GM18867 (cell line): ENCODE measurements at regions not wholly inside any gene's neighbourhood (a gene's known extent, or its start where the extent isn't known, plus 50 kb on each side); places are given as distances from the start of the nearest gene placed in this dataset.
"Not testable (repeated sequence)": the region's sequence is repeated elsewhere in the genome, so short reads cannot be mapped to it uniquely, and the experiment has no call there.

ENCODE experiments used
- ATAC-seq: cut with Tn5 transposase; IDR thresholded peaks from one replicate; pipeline ENCODE4 v1.9.1; 2021; ENCODE audit warnings: mild to moderate bottlenecking, moderate library complexity; ENCODE audit not compliant: unreplicated experiment

DNA sequence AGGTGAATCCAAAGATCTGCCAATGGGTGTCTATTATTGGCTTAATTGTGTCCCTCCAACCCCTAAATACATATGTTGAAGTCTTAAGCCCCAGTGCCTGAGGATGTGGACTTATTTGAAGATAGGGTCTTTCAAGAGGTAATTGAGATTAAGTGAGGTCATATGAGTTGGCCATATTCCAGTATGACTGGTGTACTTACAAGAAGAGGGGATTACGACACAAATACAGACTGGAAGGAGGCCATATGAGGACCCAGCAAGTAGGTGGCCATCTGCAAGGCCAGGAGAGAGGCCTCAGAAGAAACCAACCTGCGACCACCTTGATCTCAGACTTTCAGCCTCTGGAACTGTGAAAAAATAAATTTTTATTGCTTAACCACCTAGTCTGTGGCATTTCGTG, 121.1 kb upstream of the FN1 start:
- ATAC-seq, result no peak

GRCh38 chr2:215554689-215555498, 119.0 kb upstream of the FN1 start:
- ATAC-seq, result no peak

DNA sequence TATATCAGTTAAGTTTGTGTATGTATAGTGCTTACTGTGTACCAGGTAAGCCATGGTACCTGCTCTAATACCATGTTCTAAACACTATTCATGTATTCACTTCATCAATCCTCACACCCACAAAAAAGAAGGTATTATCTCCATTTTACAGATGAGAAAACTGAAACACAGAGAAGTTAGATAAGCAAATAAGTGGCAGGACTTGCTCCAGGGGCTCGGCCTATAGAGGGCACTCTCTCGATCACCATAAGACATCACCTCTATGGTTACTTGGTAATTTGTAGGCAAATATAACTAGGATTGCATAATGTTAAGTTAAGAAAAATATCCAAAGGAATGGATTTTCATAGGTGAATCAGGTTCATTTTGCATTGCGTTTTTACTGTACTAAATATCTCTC, 118.1 kb upstream of the FN1 start:
- ATAC-seq, result peak; percentile 46

DNA sequence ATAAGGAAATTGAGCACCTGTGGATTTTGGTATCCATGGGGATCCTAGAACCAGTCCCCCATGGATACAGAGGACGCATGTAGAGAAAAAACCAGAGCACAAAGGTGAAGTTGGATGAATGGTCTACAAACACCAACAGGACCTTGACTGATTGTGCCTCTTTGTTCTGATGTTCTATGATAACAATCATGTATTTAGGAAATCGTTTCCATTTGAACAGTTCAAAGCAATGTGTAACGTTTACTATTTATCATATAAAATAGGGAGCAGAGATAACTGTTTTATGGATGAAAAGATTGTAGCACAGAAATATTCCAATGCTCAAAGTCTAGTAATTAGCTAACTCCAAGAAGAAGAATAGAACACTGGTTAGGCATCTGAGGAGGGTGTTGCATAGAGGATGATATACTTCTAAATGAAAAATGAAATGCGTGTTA, 116.3 kb upstream of the FN1 start:
- ATAC-seq, result no peak

DNA sequence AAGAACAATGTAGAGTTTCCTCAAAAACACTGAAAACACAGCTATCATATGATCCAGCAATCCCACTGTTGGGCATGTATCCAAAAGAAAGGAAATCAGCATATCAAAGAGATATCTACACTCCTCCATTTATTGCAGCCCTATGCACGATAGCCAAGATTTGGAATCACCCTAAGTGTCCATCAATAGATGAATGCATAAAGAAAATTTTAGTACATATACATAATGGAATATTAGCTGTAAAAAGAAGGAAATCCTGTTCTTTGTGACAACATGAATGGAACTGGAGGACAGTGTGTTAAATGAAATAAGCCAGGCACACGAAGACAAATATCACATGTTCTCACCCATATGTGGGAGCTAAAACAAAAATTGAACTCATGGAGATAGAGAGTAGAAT, 114.5 kb upstream of the FN1 start:
- no peak for ATAC-seq

DNA sequence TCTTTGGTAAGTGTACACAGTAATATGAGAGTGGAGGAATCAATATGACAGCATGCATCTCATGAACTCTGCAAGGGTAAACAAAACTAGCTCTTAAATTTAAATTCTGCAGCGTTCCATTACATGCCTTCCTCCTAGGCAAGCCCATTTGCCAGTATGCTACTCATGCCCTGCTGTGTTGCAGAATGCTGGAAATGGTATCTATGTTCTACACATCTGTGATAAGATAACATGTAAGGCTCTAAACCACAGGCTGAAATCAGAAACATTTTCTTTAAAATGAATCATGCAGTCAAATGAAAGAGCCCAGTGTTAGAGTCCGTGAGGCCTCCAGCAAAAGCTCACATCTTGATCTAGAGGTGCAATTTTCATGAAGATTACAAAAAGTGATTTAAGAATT, 112.8 kb upstream of the FN1 start:
- ATAC-seq, result no peak

GRCh38 chr2:215542690-215543089, 106.8 kb upstream of the FN1 start:
- no peak for ATAC-seq

DNA sequence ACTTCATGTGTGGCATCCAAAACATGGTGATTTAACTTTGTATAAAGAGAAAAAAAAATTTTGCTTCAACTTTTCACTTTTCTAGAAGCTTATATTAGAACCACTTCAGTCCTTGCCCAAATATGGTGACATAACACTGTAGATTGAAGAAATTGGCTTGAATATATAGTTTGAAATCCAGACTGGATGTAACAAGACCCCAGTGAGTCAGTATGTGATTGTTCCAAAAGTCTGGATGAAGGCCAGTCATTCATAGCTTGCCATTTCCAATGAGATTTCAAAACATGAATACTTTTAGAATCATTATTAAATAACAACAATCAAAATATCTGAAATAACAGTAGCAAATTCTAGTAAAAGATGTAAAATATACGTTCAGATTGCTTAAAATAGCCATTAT, 104.8 kb upstream of the FN1 start:
- ATAC-seq, result no peak

DNA sequence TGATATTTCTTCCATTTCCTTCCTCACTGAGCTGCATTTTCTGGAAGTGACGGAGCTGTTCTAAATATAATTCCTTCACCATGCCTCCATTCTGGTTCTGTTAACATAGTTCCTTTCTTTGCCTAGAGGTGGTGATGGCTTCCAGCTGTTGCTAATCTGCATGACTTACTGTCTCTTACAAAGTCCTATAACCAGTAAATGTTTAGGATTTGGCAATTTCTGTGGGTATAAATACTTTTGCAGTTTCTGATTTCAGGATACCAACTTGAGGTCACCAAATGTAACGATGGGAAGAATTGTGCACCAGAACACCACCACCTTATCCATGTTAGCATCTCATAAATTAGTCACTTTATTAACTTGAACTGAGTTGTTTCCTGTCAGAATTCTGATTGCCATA, 101.7 kb upstream of the FN1 start:
- no peak for ATAC-seq

- ATAC-seq, result no peak
Observed at GRCh38 chr2:215536510-215536909, 100.6 kb upstream of the FN1 start.

- ATAC-seq, result no peak
Observed at GRCh38 chr2:215535741-215536140, 99.9 kb upstream of the FN1 start.

- no peak for ATAC-seq
Observed at GRCh38 chr2:215535125-215535668, 99.3 kb upstream of the FN1 start.

DNA sequence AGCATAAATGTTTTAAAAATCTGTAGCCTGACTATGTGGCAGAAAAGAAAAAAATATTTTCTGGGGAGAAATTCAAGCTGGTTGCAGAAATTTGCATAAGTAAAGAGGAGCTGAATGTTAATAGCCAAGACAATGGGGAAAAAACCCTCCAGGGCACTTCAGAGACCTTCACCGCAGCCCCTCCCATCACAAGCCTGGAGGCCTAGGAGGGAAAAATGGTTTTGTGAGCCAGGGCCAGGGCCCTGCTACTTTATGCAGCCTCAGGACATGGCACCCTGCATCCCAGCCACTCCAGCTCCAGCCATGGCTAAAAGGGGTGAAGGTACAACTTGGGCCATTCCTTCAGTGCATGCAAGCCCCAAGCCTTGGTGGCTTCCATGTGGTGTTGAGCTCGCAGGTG, 97.8 kb upstream of the FN1 start:
- ATAC-seq, result not testable (repeated sequence)

- ATAC-seq, result no peak
Observed at GRCh38 chr2:215532844-215533243, 97.0 kb upstream of the FN1 start.

DNA sequence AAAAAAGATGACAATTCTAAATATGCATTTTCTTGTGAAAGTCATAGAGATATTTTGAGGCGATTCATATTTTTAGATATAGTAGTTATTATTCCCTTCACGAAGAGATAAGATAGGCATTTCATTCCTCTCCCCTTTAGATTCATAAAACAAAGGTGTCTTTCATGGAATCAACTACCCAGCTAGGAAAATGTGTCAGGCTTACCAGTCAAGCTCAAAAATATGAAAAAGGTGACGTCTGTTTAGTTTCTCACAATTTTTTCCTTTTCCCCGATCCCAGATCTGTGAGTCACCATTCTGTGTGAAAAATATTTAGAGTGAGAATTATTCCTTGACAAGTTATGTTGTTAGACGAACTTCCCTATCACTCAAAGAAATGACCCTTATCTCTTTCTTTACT, 95.4 kb upstream of the FN1 start:
- no peak for ATAC-seq

GRCh38 chr2:215530191-215530968, 94.5 kb upstream of the FN1 start:
- no peak for ATAC-seq

GRCh38 chr2:215529271-215529670, 93.4 kb upstream of the FN1 start:
- no peak for ATAC-seq

- ATAC-seq, result no peak
Observed at GRCh38 chr2:215528555-215528954, 92.7 kb upstream of the FN1 start.

GRCh38 chr2:215527736-215528135, 91.9 kb upstream of the FN1 start:
- ATAC-seq, result no peak

GRCh38 chr2:215526341-215526740, 90.5 kb upstream of the FN1 start:
- ATAC-seq, result no peak

DNA sequence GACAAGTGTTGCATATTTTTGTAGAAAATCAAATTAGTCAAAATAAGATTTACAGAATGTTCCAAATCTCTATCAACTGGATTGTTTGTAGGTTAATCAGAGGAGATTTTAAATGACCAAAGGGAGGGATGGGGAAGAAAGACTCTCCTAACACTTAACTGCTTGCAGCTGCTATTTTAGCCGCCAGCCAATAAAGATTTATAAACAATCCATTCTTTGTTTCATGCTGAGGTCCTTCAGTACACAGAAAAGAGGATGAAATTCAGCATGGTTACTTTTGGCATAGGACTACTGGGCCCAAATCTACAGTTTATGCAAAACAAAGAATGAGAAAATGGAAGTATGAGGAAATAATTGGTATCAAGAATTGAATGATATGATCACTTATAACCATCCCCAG, 86.4 kb upstream of the FN1 start:
- no peak for ATAC-seq

GRCh38 chr2:215521031-215521430, 85.2 kb upstream of the FN1 start:
- no peak for ATAC-seq
